CD4-positive, alpha-beta T cell treated with Interleukin-6 for 4 hours (primary cell): ENCODE measurements at regions not wholly inside any gene's neighbourhood (a gene's known extent, or its start where the extent isn't known, plus 50 kb on each side); places are given as distances from the start of the nearest gene placed in this dataset.
"Not testable (repeated sequence)": the region's sequence is repeated elsewhere in the genome, so short reads cannot be mapped to it uniquely, and the experiment has no call there.

ENCODE experiments used
- DNase-seq: peaks from one replicate; pipeline ENCODE4 v3.0.0-alpha.2; 2020; ENCODE audit warnings: mixed read lengths

DNA sequence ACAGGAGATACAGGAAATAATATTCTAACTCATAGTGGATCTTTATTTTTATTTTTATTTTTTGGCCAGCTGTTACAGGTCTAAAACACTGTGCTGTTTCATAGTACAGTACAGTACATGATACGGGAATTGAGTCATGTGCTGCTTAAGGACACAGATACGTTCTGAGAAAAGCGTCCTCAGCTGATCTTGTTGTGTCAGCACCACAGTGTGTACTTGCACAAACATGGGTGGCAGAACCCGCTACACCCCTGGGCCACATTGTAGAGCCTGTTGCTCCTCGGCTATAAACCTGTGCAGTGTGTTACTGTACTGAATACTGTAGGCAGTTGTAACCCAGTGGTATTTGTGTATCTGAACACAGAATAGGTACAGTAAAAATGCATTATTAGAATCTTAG lies 183.4 kb downstream of the OR4M2 start:
- peak; percentile 30 for DNase-seq

DNA sequence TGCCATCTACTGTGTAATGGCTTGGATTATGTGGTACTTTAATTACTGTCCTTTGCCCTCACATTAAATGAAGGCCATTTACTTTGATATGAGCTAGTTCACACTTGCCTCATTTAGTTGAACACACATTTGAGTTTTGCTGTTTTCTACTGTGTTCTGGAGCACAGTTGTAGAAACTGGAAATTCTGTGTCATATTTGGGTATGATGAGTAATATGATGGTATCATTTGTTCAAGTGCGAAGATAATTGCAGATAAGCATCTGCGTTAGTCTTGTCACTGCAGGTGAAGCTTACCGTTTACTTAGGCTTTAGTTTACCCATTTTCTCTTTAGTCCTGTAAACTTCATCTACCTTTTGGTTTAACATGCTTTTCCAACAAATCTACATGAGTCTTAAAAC lies 183.9 kb downstream of the OR4M2 start:
- DNase-seq, result not testable (repeated sequence)

DNA sequence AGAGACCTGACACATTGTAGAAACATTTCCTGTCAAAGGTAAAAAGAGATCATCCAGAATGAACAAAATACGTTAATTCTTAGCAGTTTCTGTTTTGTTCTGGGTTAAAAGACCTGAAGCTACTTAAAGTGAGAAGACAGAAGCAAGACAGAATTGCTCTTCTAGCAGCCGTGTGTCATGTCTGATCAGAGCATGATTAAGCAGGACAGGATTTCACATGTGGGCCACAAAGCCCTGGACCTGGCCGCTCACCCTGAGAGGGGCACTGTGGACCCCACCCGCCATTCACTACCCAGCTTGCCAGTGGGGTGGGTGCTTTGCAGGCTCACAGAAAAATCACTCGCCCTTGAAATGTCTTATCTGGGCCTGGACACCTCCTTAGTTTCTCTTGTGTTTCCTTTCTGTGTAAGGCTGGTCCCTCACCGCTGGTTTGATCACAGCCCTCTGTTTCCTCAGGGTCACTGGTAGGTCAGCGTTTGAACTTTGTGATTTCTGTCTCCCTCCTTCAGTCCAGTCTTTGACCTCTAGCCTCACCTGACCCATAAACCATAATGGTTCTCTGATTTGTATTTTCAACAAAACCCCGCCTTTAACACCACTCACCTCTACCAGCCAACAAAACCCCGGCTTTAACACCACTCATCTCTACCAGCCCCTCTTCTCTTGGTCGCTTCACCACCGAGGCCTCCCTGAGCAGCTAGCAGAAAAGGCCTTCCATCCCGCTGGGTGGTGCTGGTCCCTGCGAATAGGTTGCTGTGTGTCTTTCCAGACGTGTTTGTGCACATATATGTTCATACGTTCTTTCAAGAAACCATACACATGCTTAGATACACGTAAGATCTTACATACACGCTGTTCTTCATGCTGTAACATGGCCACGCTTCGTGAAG lies 185.0 kb downstream of the OR4M2 start:
- peak; percentile 28 for DNase-seq

DNA sequence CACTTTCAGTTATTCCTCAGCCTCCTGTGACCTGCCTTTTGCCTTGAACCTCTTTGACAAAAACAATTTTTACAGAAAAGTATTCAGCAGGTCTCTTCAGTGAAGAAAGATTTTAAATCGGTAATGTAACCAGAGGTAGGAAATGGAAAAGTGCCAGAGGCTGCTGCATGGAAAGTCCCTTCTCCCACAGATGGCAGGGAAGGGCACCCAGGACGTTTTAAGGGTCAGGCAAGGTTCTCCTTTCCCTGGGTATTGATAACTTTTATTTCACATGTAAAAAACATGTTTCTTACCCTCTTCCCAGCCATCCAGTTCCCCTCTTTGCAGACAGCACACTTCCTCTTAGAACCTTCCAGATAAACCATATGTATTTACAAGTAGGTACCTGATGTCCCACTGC lies 185.6 kb downstream of the OR4M2 start:
- DNase-seq, result no peak

DNA sequence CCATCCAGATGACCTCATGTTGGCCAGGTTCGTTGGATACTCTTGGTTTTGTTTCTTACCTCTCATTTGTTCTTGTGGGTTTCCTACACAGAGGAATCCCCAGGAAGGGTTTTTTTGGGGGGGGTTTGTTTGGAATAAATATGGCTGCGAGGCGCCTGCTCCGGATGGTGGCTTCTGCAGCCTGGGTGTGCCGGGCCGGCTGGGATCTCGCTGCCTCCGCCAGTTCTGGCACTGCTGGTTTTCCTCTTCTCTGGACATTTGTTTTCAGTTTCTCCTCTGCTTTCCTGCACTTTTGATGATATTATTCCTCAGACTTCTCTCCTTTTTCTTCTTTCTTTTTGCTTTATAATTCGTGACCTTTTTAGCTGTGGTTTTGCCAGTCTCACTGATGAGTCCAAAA lies 187.4 kb downstream of the OR4M2 start:
- DNase-seq, result no peak

DNA sequence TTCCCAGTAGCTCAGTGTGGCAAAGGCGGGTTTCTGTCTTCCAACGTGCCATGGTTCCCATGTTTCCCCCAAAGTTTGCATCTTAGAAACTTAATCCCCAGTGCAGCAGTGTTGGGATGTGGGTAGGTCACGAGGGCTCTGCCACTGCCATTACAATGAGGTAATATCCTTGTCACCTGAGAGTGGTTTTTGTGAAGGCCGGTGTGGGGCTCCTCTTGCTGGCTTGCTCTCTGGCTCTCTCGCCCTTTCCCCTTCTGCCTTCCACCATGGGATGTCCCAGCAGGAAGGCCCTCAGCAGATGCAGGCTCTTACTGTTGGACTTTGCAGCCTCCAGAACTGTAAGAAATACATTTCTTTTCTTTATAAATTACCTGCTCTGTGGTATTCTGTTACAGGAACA lies 187.9 kb downstream of the OR4M2 start:
- not testable (repeated sequence) for DNase-seq

DNA sequence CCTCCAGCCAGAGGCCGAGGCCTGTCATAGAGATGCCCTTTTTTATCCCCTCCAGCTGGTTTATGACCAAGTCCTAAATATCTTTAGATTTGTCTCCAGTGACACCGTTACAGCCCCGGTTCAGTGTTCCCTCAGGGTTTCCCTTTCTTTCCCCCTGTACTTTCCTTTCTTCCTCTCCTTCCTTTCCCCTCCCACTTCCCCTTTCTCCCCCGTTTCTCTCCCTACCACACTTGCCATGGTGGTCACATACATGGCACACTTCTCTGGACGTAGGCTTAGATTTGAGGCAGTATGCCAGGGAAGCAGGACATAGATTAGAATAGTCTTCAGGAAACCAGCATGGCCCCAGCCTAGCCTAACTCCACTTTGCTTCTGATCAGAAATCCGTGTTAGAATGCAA lies 188.3 kb downstream of the OR4M2 start:
- not testable (repeated sequence) for DNase-seq

DNA sequence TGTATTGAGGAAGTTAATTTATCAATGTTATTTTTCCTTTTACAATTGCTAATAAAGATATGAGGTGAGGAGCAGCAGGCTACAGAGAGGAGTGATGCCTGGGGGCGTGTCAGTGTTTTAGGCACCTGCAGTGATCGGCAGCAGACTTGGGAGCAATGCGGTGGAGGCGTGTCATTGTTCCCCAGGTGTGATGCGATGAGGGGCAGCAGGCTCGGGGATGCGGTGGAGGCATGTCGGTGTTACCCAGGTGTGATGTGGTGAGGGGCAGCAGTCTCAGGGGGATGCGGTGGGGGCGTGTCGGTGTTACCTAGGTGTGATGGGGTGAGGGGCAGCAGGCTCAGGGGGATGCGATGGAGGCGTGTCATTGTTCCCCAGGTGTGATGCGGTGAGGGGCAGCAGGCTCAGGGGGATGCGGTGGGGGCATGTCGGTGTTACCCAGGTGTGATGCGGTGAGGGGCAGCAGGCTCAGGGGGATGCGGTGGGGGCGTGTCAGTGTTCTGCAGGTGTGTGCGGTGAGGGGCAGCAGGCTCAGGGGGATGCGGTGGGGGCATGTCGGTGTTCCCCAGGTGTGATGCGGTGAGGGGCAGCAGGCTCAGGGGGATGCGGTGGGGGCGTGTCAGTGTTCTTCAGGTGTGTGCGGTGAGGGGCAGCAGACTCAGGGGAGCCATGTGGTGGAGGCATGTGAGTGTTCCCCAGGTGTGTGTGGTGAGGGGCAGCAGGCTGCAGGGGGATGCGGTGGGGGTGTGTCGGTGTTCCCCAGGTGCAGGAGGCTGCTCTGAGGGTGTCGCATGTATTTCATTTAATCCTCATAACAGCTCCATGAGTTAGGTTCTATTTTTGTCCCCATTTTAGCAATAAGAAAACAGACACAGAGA lies 186.2 kb upstream of the GOLGA6L22 start:
- DNase-seq, result not testable (repeated sequence)

DNA sequence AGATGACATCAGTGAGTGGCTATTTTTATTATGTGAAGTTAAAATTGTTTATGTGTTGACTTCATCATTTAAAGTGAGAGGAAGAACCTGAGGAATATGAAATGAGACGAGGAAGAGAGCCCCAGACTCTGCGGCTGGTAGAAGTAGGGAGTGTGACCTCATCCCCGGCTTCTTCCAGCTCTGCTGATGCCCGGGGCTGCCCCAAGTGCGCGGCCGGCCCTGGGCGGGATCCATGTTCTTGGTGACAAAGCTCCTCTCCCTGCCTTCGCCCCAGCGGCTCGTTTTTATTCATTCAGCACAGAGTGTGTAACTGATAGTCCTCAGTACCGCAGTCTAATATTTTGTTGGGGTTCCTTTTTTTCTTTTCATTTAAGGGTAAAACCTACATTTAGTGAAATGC lies 185.5 kb upstream of the GOLGA6L22 start:
- DNase-seq, result not testable (repeated sequence)

DNA sequence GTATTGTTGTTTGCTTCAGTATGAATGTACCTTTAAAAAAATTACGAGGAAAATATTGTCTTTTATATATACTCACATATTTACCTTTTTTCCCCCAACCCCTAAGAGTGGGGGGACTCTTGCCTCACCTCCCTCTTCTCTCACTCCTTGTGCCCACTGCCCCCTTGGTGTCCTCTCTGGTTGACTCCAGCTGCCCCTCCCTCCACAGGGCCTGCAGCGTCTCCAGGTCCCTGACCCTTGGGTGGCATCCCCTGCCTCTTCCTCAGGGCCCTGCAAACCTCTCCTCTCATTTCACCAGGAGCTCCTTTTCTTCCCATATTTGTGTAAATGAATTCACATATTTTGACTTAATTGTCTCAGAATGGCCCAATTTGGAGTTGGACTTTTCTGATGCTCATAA lies 184.3 kb upstream of the GOLGA6L22 start:
- not testable (repeated sequence) for DNase-seq

DNA sequence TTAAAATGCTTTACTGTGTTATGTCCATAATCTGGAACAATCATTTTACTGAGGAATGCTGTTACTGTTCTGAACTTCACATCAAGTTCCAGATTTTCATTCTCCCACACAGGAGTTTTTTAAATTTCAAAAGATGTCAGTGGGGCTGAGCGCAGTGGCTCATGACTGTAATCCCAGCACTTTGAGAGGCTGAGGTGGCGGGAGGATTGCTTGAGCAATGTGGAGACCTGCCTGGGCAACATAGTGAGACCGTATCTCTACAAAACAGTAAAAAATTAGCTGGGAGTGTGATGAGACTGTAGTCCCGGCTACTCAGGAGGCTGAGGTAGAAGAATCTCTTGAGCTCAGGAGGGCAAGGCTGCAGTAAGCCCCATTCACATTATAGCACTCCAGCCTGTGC lies 177.9 kb upstream of the GOLGA6L22 start:
- not testable (repeated sequence) for DNase-seq

DNA sequence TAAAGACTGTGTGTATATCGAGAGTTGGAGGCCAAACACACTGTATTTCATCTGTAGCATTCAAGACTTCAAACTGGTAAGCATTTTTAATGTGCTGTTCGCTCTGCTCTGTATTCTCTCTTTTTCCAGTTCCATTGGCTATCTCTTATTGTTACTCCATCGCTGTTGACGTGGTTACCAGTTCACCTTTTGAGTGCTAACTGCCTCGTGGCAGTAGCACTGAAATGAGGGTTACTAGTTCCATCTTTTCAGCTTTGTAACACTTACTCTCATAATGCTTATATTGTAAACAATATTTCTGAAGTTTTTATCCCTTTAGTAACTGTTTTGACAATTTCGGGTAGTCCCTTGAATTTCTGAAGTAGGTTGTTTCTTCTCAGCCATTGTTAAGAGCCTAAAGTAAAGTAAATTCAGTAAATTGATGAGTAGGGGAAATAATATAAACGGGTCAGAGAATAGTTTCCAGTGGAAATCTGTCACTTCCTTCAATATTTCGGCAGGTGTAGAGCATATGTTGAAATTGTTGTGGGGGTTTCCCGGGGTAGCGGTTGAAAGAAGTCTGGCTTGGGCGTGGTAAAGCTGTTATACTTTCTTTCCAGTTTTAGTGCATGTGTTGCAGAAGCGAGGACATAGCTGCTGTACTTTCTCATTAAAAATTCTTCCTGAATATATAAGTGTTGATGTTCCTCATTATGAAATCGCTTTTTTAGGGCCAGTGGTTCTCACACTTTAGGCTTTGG lies 175.7 kb upstream of the GOLGA6L22 start:
- DNase-seq, result not testable (repeated sequence)

DNA sequence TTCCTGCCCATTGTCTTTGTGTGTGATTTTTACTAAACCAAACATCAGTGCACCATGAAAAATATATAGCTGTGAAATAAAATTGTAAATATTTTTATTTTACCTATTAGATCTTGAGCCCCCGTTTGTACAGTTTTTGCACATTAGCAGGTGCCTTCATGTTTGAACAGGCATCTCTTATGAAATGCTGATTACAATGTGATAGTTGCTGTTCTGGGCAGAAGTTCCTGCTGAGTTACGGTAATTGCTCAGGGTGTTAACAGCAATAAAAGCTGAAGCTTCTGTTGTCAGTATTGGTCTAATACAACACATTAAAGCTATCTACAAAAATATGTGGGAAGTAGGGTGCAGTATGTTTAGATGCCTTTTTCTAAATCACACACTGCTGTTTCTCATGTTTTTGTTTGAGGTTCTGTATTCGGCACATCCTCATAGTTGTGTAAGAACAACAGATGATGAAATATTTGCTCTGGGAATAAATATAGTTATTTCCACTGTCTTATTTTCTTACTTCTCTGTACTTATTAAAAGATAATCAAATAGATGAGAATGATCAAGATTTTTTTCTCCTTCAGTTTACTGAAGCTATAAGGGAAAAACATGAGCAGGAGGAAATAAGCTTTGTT lies 173.8 kb upstream of the GOLGA6L22 start:
- DNase-seq, result not testable (repeated sequence)

DNA sequence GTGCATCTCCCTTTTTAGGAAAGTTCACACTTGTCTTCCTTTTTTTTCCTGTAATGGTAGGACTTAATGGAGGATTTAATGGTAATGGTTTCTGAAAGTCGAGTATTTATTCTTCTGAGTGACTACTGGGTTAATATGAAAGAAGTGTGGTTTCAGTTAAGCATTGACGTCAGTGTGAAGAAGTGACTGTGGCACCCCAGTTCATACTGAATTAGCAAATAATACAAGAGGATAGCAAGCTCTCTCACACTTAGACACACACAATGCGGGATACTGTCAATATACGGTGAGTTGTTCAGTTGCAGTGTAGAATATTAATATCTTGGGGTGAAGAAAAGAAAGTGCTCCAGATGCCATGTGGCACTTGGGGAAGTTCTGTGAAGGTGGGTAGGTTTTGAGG lies 167.6 kb upstream of the GOLGA6L22 start:
- DNase-seq, result not testable (repeated sequence)

DNA sequence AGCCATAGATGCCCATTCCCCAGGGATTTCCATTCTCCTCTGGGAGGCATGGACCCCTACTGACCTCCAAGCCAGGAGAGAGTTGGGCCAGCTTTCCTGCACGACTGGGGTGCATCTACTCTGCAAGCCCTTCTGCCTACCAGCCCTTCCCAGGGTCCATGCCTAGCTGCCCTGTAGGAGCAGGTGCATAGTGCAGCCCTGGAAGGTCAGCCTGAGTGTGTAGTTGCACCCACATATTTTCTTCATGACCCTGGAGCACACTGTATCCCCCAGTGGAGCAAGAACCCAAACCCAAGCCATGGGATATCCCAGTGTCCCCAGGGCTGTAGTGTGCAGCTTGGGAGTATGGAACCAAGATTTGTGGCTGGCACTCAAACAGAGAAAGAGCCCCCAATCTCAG lies 155.6 kb upstream of the GOLGA6L22 start:
- not testable (repeated sequence) for DNase-seq
